ENCODE measurements at regions not wholly inside any gene's neighbourhood (a gene's known extent, or its start where the extent isn't known, plus 50 kb on each side); places are given as distances from the start of the nearest gene placed in this dataset.

GRCh38 chr10:105798328-105798889, 1157.3 kb downstream of the SORCS3 start:
- no peak overlapping the region for H3K27ac ChIP-seq
- H3K4me3 ChIP-seq: no peak overlapping the region
- no peaks in the 10 kb centered on the region for H3K9me3 ChIP-seq (ENCODE audit: low read depth)
- no peaks in the 10 kb centered on the region for H3K36me3 ChIP-seq
- TF ChIP-seq CTCF (IDR thresholded peaks at IDR 0.05; ENCODE audit: low read depth, low read length): no peak
- no peaks in the 10 kb centered on the region for H3K4me1 ChIP-seq (ENCODE audit: low read depth)
- no peaks in the 10 kb centered on the region for H3K27me3 ChIP-seq
- DNase-seq (ENCODE audit: low read depth in 1 of 2, low spot score in 1 of 2): no peak

- TF ChIP-seq CTCF (IDR thresholded peaks at IDR 0.05; ENCODE audit: low read depth, low read length): peak; percentile 23
- H3K4me1 ChIP-seq (ENCODE audit: low read depth): no peaks in the 10 kb centered on the region
- H3K27ac ChIP-seq: no peak overlapping the region
- no peaks in the 10 kb centered on the region for H3K27me3 ChIP-seq
- H3K36me3 ChIP-seq: no peaks in the 10 kb centered on the region
- H3K9me3 ChIP-seq (ENCODE audit: low read depth): no peaks in the 10 kb centered on the region
- H3K4me3 ChIP-seq: no peak overlapping the region
- peak; percentile 3 to 51 for DNase-seq (ENCODE audit: low read depth in 1 of 2, low spot score in 1 of 2)
These were observed 1156.3 kb downstream of the SORCS3 start for GRCh38 chr10:105797234-105797890.

GRCh38 chr10:105793071-105793470, 1152.0 kb downstream of the SORCS3 start:
- no peak for DNase-seq (ENCODE audit: low read depth in 1 of 2, low spot score in 1 of 2)
- no peaks in the 10 kb centered on the region for H3K27me3 ChIP-seq
- no peaks in the 10 kb centered on the region for H3K36me3 ChIP-seq
- no peak for TF ChIP-seq CTCF (IDR thresholded peaks at IDR 0.05; ENCODE audit: low read depth, low read length)
- no peak overlapping the region for H3K4me3 ChIP-seq
- no peaks in the 10 kb centered on the region for H3K9me3 ChIP-seq (ENCODE audit: low read depth)
- no peaks in the 10 kb centered on the region for H3K4me1 ChIP-seq (ENCODE audit: low read depth)
- H3K27ac ChIP-seq: no peak overlapping the region

GRCh38 chr10:105785721-105786120, 1144.6 kb downstream of the SORCS3 start:
- no peaks in the 10 kb centered on the region for H3K36me3 ChIP-seq
- DNase-seq (ENCODE audit: low read depth in 1 of 2, low spot score in 1 of 2): no peak
- no peak for TF ChIP-seq CTCF (IDR thresholded peaks at IDR 0.05; ENCODE audit: low read depth, low read length)
- no peaks in the 10 kb centered on the region for H3K4me1 ChIP-seq (ENCODE audit: low read depth)
- H3K27me3 ChIP-seq: no peaks in the 10 kb centered on the region
- H3K4me3 ChIP-seq: no peak overlapping the region
- H3K9me3 ChIP-seq (ENCODE audit: low read depth): no peaks in the 10 kb centered on the region
- no peak overlapping the region for H3K27ac ChIP-seq

- no peaks in the 10 kb centered on the region for H3K36me3 ChIP-seq
- DNase-seq (ENCODE audit: low read depth in 1 of 2, low spot score in 1 of 2): no peak
- no peak for TF ChIP-seq CTCF (IDR thresholded peaks at IDR 0.05; ENCODE audit: low read depth, low read length)
- no peaks in the 10 kb centered on the region for H3K4me1 ChIP-seq (ENCODE audit: low read depth)
- no peak overlapping the region for H3K4me3 ChIP-seq
- H3K27ac ChIP-seq: no peak overlapping the region
- no peaks in the 10 kb centered on the region for H3K9me3 ChIP-seq (ENCODE audit: low read depth)
- H3K27me3 ChIP-seq: no peaks in the 10 kb centered on the region
These were observed 1142.9 kb downstream of the SORCS3 start for GRCh38 chr10:105783936-105784483.
